GM23248 (cell line): ENCODE measurements at regions not wholly inside any gene's neighbourhood (a gene's known extent, or its start where the extent isn't known, plus 50 kb on each side); places are given as distances from the start of the nearest gene placed in this dataset.
A peak's percentile ranks its signal among the peaks of the same experiment; 100 is the strongest.

Source experiments
- DNase-seq: peaks from one replicate; pipeline ENCODE4 v3.0.0-alpha.2; 2015
- H2AFZ ChIP-seq: fragments of 200-600 bp; sonication (generic); 2 replicates; pipeline ENCODE4 v1.6.1; 2016; ENCODE audit warnings: antibody characterized with exemption
- H3F3A ChIP-seq: fragments of 200-600 bp; sonication (generic); 2 replicates; pipeline ENCODE4 v1.6.1; 2016; ENCODE audit warnings: mild to moderate bottlenecking, antibody characterized with exemption, mixed run types; ENCODE audit not compliant: insufficient read depth
- H3K27ac ChIP-seq: fragments of 200-600 bp; sonication (generic); 2 replicates; pipeline ENCODE4 v1.5.1; 2016; ENCODE audit warnings: mild to moderate bottlenecking
- H3K27me3 ChIP-seq: fragments of 200-600 bp; sonication (generic); replicated peaks from 2 replicates; pipeline ENCODE4 v1.6.1; 2016; ENCODE audit warnings: mild to moderate bottlenecking; ENCODE audit not compliant: insufficient read depth
- H3K36me3 ChIP-seq: fragments of 200-600 bp; sonication (generic); 2 replicates; pipeline ENCODE4 v1.6.1; 2016; ENCODE audit warnings: low read depth, mild to moderate bottlenecking
- H3K4me1 ChIP-seq: fragments of 200-600 bp; sonication (generic); 2 replicates; pipeline ENCODE4 v1.6.1; 2016; ENCODE audit warnings: mild to moderate bottlenecking; ENCODE audit not compliant: insufficient read depth
- H3K4me2 ChIP-seq: fragments of 200-600 bp; sonication (generic); one replicate; pipeline ENCODE4 v1.6.1; 2016; ENCODE audit warnings: mild to moderate bottlenecking; ENCODE audit not compliant: unreplicated experiment
- H3K4me3 ChIP-seq: fragments of 200-600 bp; sonication (generic); 2 replicates; pipeline ENCODE4 v1.5.1; 2016; ENCODE audit warnings: mild to moderate bottlenecking
- H3K79me2 ChIP-seq: fragments of 200-600 bp; sonication (generic); 2 replicates; pipeline ENCODE4 v1.6.1; 2016; ENCODE audit warnings: mild to moderate bottlenecking; ENCODE audit not compliant: insufficient read depth
- H3K9ac ChIP-seq: fragments of 200-600 bp; sonication (generic); 2 replicates; pipeline ENCODE4 v1.6.1; 2016; ENCODE audit warnings: mild to moderate bottlenecking
- H3K9me2 ChIP-seq: fragments of 200-600 bp; sonication (generic); 2 replicates; pipeline ENCODE4 v1.6.1; 2016; ENCODE audit warnings: mixed run types, mild to moderate bottlenecking, moderate library complexity; ENCODE audit not compliant: insufficient read depth
- H3K9me3 ChIP-seq: fragments of 200-600 bp; sonication (generic); one replicate; pipeline ENCODE4 v1.6.1; 2017; ENCODE audit warnings: low read depth
- H4K20me1 ChIP-seq: fragments of 200-600 bp; sonication (generic); 2 replicates; pipeline ENCODE4 v1.6.0; 2016; ENCODE audit not compliant: insufficient read depth
- EZH2 ChIP-seq: fragments of 200-600 bp; sonication (generic); IDR thresholded peaks from 2 replicates; pipeline ENCODE4 v1.6.1; 2018; ENCODE audit warnings: antibody characterized with exemption, mild to moderate bottlenecking; ENCODE audit not compliant: insufficient read depth, poor library complexity, severe bottlenecking
- EZH2phosphoT487 ChIP-seq: fragments of 200-600 bp; sonication (generic); IDR thresholded peaks from 2 replicates; pipeline ENCODE4 v1.6.1; 2018; ENCODE audit warnings: antibody characterized with exemption, moderate library complexity, mild to moderate bottlenecking, low read depth; ENCODE audit not compliant: insufficient read depth
- WGBS, 2 experiments: methylation state at CpG; one replicate each; pipeline ENCODE4 v1.1.6; 2015 to 2017; ENCODE audit warnings: low lambda C conversion rate in 2 of 2, low coverage in 1 of 2; ENCODE audit errors: missing lambda C conversion rate in 2 of 2; 5-methylcytosine and 5-hydroxymethylcytosine counted together
- in situ Hi-C: fragments of 300-500 bp; cut with MboI; formaldehyde crosslinking; loops from 2 replicates; pipeline ENCODE4 v1.15.0; 2020

DNA sequence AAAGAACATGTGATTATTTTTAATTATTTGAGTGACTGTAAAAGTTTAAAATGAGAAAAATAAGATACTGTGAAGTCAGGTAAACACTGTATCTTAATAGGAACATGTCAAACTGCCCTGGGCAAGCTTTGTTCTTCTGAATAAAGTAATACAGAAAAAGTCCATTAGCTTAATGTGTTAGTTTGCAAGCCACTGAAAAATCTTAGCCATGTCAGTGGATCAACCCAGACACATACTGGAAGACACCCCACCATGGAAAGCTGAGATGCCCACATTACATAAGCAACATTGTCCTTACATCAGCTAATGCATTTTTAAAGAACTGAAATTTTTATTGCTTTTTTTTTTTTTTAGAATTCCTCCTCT lies 155.2 kb downstream of the BBOX1 start:
- Histone ChIP-seq H3K27me3 (no peaks in the 10 kb centered on the region), H3K27ac (no peak overlapping the region), H2AFZ (no peak overlapping the region), H3K4me3 (no peak overlapping the region), H3K9ac (no peak overlapping the region), H3K4me2 (peak overlapping the region; percentile 51), H3K36me3 (no peaks in the 10 kb centered on the region), H3K9me2 (no peaks in the 10 kb centered on the region), H3K4me1 (peaks cover 24% of the 10 kb centered on the region), H3K79me2 (no peaks in the 10 kb centered on the region), H3K9me3 (no peaks in the 10 kb centered on the region), H3F3A (0 out of 2 replicates have a peak, but pooled peaks cover 5% of the 10 kb centered on the region), H4K20me1 (no peaks in the 10 kb centered on the region)
- in situ Hi-C loops = no loop called here
- no peak for DNase-seq
- TF ChIP-seq EZH2phosphoT487 = no peak
- no peak for TF ChIP-seq EZH2

DNA sequence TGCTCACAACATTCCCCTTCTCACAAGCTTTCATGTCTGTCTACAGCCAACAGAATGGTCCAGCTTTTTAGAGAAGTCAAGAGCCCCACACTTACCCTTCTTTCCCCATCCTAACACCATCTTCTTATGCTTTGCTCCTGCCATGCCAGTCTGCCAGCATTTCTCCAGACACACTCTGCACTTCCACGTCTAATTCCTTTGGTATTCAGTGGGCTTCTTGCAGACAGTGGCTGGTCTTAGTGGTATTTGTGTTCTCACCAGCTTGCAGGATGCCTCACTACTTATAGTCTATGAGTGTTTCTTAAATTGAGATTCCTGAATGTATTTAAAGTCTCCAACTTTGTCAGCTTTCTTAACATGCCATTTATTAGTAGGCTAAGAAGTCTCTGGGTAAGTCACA lies 154.4 kb downstream of the BBOX1 start:
- Histone ChIP-seq H3K27me3 (no peaks in the 10 kb centered on the region), H3K4me3 (no peak overlapping the region), H4K20me1 (no peaks in the 10 kb centered on the region), H3K79me2 (no peaks in the 10 kb centered on the region), H3F3A (0 out of 2 replicates have a peak, but pooled peaks cover 6% of the 10 kb centered on the region), H3K27ac (peak overlapping the region; percentile 25), H3K9ac (0 out of 2 replicates have a peak overlapping the region, but pooled peaks have one; percentile 6), H3K36me3 (no peaks in the 10 kb centered on the region), H3K4me2 (peak overlapping the region; percentile 51), H3K9me2 (no peaks in the 10 kb centered on the region), H3K9me3 (no peaks in the 10 kb centered on the region), H3K4me1 (peaks cover 25% of the 10 kb centered on the region), H2AFZ (0 out of 2 replicates have a peak overlapping the region, but pooled peaks have one; percentile 8)
- in situ Hi-C loops = no loop called here
- 37 to 45% methylated on average over 1 of the region's 1 CpG for WGBS, 2 experiments
- TF ChIP-seq EZH2phosphoT487 (no peak), EZH2 (no peak)
- DNase-seq = peak; percentile 70

DNA sequence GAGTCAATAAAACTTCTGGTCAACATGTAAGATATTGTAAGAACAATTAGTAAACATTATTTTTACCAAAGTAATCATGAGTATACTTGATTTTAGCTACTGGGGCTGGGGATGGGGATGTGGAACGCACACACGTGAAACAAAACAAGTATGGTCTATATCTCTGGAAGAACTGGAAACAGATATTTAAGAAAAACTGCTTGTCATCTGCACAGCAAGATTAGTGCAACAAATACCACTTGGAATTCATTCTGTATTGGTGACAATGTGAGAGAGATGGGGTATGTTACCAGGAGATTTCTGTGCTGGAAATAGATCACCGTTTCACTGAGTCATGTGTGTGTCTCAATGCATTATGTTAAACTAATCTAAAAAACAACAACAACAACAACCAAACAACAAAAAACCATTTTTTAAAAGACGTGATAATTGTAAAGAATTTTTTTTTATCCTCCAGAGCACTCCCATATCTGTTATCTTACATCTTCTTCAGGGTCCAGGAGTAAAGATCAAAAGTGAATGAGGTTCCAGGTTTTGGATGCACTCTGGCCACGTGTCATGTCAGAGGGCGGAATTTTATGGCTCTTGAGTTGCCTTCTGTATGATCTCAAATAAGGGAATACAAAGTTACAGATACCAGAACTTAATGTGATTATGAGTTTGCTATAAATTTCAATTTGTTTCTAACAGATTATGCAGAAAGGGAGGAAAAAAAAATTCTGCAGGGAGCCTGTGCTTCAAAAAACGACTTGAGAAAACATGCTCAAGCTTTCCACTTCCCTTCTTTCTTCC lies 153.0 kb downstream of the BBOX1 start:
- Histone ChIP-seq H3K9ac (no peak overlapping the region), H3K36me3 (no peaks in the 10 kb centered on the region), H3K4me3 (no peak overlapping the region), H3K9me3 (no peaks in the 10 kb centered on the region), H3K9me2 (no peaks in the 10 kb centered on the region), H3K4me1 (peaks cover 25% of the 10 kb centered on the region), H3K79me2 (no peaks in the 10 kb centered on the region), H4K20me1 (no peaks in the 10 kb centered on the region), H3K27me3 (no peaks in the 10 kb centered on the region), H3K27ac (no peak overlapping the region), H2AFZ (no peak overlapping the region), H3K4me2 (no peak overlapping the region), H3F3A (0 out of 2 replicates have a peak, but pooled peaks cover 6% of the 10 kb centered on the region)
- no peak for DNase-seq
- in situ Hi-C loops = no loop called here
- 82% methylated on average over 7 of the region's 7 CpGs for WGBS, 2 experiments
- TF ChIP-seq EZH2 (no peak), EZH2phosphoT487 (no peak)

DNA sequence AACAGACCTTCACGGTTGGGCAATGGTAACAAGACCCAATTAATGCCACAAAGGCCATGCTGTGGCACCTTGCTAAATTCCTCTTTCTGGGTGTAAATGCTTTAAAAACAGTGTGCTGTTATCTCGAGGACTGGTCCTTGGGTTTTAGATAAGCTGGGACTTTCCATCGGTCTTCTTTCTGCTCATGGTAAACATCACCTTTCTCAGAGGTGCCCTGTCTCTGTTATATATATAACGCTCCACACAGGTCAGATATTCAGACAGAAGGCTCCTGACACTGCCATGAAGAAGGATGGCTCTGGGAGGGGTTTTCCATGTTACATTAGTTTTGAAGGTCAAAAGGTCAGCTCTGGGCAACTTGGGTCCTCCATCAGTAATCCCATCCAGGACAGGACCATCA lies 151.6 kb downstream of the BBOX1 start:
- no peak overlapping the region for H3K27ac ChIP-seq
- no peak for DNase-seq
- no peaks in the 10 kb centered on the region for H3K27me3 ChIP-seq
- H3K4me2 ChIP-seq = no peak overlapping the region
- 92 to 96% methylated on average over 4 of the region's 4 CpGs for WGBS, 2 experiments
- H3K9ac ChIP-seq = no peak overlapping the region
- peaks cover 25% of the 10 kb centered on the region for H3K4me1 ChIP-seq
- no peak overlapping the region for H3K4me3 ChIP-seq
- H3K79me2 ChIP-seq = no peaks in the 10 kb centered on the region
- no peaks in the 10 kb centered on the region for H3K9me2 ChIP-seq
- H3K36me3 ChIP-seq = no peaks in the 10 kb centered on the region
- TF ChIP-seq EZH2phosphoT487 (no peak), EZH2 (no peak)
- in situ Hi-C loops = no loop called here
- no peaks in the 10 kb centered on the region for H4K20me1 ChIP-seq
- H3K9me3 ChIP-seq = no peaks in the 10 kb centered on the region
- no peak overlapping the region for H2AFZ ChIP-seq
- H3F3A ChIP-seq = 0 out of 2 replicates have a peak, but pooled peaks cover 6% of the 10 kb centered on the region

DNA sequence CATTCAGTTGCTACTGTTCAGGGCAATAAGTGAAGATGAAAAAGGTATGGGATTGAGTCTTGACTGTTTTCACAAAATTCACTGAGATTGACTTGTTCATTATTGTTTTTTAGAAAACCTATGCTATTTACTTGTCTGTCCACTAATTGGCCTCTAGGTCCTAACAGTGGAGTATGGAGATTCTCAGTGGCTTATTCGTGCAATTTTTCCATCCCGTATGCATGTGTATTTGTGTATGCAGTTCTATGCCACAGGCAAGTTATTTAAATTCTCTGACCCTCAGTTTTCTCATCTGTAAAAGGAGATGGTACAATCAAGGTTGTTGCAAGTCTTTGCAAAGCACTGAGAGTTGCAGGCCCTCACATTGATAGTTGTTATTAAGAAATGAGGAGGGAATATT lies 151.0 kb downstream of the BBOX1 start:
- H3K79me2 ChIP-seq = no peaks in the 10 kb centered on the region
- H4K20me1 ChIP-seq = no peaks in the 10 kb centered on the region
- H3K4me2 ChIP-seq = no peak overlapping the region
- H3K36me3 ChIP-seq = no peaks in the 10 kb centered on the region
- H3K4me1 ChIP-seq = peaks cover 28% of the 10 kb centered on the region
- 97 to 98% methylated on average over 2 of the region's 2 CpGs for WGBS, 2 experiments
- in situ Hi-C loops = no loop called here
- no peak overlapping the region for H2AFZ ChIP-seq
- no peaks in the 10 kb centered on the region for H3K9me2 ChIP-seq
- no peaks in the 10 kb centered on the region for H3K27me3 ChIP-seq
- H3K9ac ChIP-seq = no peak overlapping the region
- DNase-seq = no peak
- no peak overlapping the region for H3K4me3 ChIP-seq
- peaks cover 8% of the 10 kb centered on the region; the same call in 1 of the 2 replicates for H3F3A ChIP-seq
- TF ChIP-seq EZH2phosphoT487 = no peak
- no peak for TF ChIP-seq EZH2
- H3K27ac ChIP-seq = no peak overlapping the region
- no peaks in the 10 kb centered on the region for H3K9me3 ChIP-seq
